H54 (cell line): ENCODE measurements at regions not wholly inside any gene's neighbourhood (a gene's known extent, or its start where the extent isn't known, plus 50 kb on each side); places are given as distances from the start of the nearest gene placed in this dataset.
"Not testable (repeated sequence)": the region's sequence is repeated elsewhere in the genome, so short reads cannot be mapped to it uniquely, and the experiment has no call there.

Experiments used
- DNase-seq: peaks from one replicate; pipeline ENCODE4 v3.0.0; 2011; ENCODE audit warnings: low spot score, mixed read lengths; ENCODE audit not compliant: insufficient read length
- FAIRE-seq: peaks from 3 replicates; lab custom pipeline; 2011; peaks lifted over from hg19 to GRCh38; lab: Jason Lieb, UNC
- POLR2A ChIP-seq: IDR thresholded peaks from 2 replicates; pipeline ENCODE4 v1.6.1; 2011; ENCODE audit warnings: low read depth, mild to moderate bottlenecking, low read length

DNA sequence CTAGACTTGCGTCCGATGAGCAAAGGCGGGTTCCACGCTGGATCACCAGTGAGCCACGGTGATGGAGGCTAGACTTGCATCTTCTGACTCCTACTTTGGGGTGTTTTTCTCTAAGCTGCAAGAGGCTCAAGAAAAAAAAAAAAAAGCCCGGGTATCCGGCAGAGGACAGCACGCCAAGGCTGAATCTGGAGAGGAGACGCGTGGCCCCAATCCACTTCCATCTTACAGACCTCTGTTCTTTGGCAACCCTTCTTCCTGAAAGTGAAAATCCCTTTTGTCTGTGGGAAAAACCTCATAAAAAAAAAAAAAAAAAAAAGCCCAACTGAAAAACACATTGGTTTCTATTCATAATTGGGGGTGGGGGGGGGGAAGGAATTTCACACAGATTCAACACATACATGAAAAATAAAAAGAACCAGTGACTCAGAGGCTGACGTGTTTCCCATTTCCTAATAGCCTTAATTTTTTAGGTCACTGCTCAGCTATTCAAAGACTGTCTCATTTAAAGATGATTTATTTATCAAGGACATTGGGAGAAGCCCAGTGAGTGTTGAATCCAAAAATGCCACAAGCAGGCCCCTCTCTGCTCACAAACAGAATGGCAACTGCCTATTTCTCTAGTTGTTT lies 258.3 kb downstream of the FOXL1 start:
- no peak for TF ChIP-seq POLR2A
- DNase-seq (peak; percentile 45), FAIRE-seq (no peak)

DNA sequence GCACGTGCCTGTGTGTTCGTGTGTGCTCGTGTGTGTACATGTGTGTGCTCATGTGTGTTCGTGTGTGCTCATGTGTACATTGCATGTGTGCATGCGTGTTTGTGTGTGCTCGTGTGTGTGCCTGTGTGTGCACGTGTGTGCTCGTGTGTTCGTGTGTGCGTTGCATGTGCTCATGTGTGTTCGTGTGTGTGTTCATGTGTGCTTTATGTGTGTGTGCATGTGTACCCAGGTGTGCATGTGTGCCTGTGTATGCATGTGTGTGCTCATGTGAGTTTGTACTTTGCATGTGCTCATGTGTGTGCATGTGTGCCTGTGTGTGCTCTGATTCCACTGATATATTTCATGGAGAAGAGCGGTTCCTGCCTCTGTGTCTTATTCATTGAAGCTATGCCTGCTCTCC lies 265.5 kb downstream of the FOXL1 start:
- TF ChIP-seq POLR2A = no peak
- FAIRE-seq (no peak), DNase-seq (no peak)

DNA sequence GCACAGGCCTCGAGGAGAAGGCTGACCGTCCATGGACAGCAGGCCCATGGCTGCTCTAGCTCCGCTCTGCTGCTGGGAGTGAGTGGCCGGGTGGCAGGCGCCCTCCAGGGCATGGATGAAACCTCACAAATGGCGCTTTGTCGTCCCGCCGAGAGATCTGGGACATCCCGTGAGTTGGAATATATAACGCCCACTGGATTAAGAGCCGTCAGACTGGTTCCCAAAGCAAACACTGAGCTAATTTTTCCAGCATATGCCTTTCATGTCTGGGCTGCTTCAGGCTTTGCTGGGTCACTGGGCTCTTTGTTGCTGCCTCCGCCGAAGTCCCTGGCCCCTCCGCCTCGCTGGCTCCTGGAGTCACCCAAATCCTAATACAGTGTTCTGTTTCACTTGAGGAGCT lies 266.3 kb downstream of the FOXL1 start:
- DNase-seq (no peak), FAIRE-seq (no peak)
- TF ChIP-seq POLR2A = no peak

DNA sequence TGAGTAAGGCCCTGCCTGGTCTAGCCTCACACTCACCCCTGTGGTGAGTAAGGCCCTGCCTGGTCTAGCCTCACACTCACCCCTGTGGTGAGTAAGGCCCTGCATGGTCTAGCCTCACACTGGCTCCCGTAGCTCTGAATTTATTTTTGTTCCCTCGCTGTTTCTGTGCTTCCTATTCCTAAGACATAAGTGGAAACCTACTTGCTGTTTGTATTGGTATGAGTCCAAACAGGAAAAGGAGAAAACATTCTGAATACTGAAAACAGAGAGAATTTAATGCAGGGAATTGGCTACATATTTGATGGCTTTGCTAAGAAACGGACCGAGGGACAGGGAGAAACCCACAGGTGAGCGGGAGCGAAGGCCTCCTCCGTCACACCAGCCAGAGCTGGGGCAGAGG lies 267.8 kb downstream of the FOXL1 start:
- DNase-seq (no peak), FAIRE-seq (no peak)
- TF ChIP-seq POLR2A = no peak

DNA sequence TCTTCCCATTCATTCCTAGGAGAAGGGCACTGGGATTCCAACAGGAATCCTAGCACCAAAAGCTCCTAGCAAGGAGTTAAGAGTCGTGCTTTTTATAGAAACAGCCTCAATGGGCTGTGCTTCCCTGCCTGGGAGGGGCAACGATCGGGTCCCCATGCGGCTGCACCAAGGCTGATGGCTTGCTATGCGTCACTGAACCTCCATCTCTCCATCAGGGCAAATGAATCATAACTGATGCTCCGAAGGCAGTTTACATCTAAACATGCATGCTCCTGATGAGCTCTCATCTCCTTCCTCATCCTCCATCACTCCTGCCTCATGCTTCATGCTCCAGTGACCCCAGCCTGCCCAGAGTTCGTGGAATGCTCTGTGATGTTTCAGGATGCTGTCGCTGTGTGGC lies 270.5 kb downstream of the FOXL1 start:
- TF ChIP-seq POLR2A = no peak
- FAIRE-seq (no peak), DNase-seq (no peak)

DNA sequence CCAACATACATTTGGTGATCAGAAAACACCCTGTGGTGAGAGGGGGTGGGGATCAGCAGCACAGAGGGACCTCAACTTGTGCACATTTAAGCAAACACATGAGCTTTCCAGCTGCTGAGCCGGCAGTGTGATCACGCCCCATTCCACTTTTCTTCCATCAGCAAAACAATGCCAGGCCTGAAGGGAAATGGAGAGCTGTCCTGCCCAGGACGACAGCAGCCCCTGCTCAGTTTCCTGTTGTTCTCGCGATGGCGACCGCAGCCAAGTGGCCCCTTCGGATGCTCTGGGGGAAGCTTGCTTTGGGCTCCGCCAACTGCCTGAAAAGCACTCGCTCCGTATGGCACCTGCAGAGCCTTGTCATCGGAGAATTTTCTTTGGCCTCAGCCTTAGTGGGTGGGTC lies 272.3 kb downstream of the FOXL1 start:
- DNase-seq = no peak
- TF ChIP-seq POLR2A = no peak
- FAIRE-seq = no peak

DNA sequence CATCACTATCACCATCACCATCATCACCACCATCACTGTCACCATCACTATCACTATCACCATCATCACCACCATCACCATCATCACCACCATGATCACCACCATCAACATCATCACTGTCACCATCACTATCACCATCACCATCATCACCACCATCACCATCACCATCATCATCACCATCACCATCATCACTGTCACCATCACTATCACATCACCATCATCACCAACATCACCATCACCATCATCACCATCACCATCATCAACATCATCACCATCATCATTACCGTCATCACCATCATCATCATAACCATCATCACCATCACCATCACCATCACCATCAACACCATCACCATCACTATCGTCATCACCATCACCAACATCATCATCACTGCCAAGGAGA lies 273.8 kb downstream of the FOXL1 start:
- FAIRE-seq (no peak), DNase-seq (no peak)

DNA sequence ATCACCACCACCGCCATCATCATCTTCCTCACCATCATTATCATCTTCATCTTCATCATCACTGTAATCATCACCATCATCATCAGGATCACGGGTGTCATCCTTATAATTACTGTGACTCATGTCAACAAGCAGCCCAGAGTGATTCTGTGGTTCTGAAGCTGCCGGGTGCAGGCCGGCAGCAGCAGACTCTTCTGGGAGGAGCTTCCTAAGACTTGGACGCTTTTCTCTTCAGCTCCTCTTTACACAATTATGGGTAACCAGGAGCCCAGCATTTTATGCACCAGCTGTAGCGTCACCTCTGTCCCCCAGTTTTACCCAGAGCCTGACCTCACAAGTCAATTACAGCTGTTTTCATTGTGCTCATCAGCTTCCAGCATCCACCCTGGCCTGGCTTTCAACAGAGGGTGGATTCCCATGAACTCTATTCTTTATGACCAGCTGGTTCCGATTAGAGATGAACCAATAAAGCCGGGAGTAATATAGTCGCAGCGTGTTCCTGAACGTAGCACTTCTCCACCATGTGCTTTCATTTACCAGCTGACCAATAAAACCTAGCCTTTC lies 275.8 kb downstream of the FOXL1 start:
- no peak for DNase-seq

More for the DNA sequence above, 273.8 kb downstream of the FOXL1 start:
- TF ChIP-seq POLR2A = no peak

DNA sequence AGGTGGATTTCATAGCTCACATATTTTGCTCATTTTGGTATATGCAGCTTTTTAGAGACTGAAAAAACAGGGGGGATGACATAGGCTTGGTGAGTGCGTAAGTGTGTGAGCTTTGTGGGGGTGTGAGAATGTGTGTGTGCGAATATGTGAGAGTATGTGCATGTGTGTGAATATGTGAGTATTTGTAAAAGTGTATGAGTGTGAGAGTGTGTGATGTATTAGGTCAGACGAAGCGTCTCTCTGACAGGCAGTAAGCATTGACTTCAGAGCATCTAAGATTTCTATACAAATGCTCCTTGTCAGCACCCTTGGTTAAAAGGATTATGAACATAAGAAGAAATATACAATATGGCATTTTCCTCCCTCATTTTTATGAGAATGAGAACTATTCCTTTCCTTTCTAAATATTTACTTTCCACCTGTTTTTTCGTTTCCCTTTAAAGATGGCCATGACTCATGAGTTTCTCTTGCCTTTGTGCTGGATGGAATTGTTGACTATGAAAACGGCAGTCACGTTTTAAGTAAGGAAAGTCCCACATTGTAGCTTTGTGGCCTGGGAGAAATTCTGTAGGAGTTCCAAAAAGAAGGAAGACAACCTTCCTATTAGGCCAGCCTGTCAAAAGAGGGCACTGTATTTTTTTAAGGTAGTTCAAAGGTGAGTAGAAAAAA lies 276.4 kb downstream of the FOXL1 start:
- DNase-seq (no peak), FAIRE-seq (no peak)
- TF ChIP-seq POLR2A = no peak

More for the DNA sequence above, 275.8 kb downstream of the FOXL1 start:
- FAIRE-seq = no peak
- TF ChIP-seq POLR2A = no peak

DNA sequence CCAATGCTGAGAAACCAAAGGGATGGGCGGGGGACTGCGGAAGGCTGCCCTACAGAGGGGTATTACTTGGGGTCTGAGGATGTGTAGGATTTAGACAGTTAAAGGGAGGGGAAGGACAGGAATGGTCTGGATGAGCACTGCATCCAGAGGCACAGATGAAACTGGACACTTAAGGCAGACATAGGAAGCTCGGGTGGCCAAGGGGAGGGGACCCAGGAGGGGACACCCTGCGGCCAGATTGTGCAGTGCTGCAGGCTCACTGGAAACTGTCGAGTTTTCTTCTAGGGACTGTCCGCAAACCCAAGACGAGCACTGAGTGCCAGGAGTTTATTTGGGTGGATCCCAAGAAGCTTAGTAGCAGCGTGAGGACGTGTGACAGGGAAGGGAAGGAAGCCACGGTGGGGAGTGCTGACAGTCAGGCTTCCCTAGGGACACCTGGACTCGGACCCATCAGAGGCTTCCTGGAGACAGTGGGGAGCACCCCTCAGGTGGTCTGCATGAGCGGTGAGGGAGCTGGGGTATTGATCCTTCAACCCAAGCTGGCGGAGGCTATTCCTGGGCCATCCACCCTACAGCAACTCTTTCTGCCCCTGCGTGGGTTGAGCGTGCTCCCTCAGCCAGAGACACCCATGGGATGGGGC lies 278.7 kb downstream of the FOXL1 start:
- FAIRE-seq (no peak), DNase-seq (no peak)
- no peak for TF ChIP-seq POLR2A

DNA sequence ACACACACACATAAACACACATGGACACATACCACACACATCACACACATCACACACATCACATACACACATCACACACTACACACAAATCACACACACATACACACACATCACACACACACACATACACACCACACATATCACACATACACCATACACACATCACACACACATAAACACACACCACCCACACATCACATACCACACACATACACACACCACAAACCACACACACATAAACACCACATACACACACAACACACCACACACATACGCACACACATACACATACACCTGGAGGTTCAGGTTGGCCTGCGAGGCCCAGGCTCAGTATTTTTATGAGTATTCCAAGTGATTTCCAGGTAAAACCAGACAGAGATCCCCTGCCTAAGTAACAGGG lies 279.5 kb downstream of the FOXL1 start:
- FAIRE-seq (no peak), DNase-seq (no peak)

DNA sequence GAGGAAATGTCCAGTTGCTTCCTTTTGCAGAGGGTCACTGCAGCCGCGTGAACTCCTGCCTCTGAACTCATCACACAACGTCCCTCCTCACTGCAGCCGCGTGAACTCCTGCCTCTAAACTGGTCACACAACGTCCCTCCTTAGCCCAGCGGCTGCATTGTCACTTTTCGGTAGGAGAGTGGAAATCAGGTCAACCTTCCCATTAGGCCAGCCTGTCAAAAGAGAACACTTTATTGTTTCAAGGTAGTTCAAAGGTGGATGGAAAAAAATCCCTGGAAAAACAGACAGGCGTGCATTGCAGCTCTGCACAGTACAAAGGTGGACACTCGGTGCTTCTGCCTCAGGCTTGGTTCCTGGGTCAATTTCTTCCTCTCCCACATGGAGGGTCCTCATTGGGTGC lies 280.2 kb downstream of the FOXL1 start:
- DNase-seq (no peak), FAIRE-seq (no peak)
- TF ChIP-seq POLR2A = no peak

More for the DNA sequence above, 279.5 kb downstream of the FOXL1 start:
- TF ChIP-seq POLR2A = no peak

DNA sequence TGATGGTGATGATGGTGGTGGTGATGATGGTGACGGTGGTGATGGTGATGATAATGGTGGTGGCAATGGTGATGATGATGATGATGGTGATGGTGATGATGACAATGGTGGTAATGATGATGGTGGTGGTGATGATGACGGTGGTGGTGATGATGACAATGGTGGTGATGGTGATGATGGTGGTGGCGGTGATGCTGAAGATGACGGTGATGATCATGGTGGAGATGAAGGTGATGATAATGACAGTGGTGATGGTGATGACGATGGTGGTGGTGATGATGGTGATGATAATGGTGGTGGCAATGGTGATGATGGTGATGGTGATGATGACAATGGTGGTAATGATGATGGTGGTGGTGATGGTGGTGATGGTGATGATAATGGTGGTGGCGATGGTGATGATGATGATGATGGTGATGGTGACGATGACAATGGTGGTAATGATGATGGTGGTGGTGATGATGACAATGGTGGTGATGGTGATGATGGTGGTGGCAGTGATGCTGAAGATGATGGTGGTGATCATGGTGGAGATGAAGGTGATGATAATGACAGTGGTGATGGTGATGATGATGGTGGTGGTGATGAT lies 283.0 kb downstream of the FOXL1 start:
- FAIRE-seq, DNase-seq: not testable (repeated sequence)
